ENCODE measurements at regions not wholly inside any gene's neighbourhood (a gene's known extent, or its start where the extent isn't known, plus 50 kb on each side); places are given as distances from the start of the nearest gene placed in this dataset.

DNA sequence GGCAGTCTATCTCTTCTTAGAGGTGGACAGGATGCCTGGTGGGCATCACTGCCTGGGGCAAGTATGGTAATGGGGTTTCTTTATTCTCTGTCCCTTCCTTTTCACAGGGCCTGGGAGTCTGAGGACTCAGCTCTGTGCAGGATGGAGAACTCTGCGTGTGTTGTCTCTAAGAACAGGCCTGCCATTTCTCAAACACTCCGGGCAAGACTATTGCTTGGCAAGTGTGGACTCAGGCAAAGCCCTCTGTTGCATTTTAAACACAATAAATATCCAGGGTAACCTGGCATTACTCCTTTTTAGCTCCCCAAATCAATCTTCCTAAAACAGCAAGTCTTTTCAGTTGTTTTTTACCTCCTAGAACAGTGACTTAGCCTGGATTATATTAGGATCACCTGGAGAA, 185.1 kb upstream of the ROPN1 start:
- no peak for DNase-seq (ENCODE audit: low read depth in 2 of 2)

GRCh38 chr3:124178531-124178930, 186.6 kb upstream of the ROPN1 start:
- DNase-seq (ENCODE audit: low read depth in 2 of 2), result no peak

GRCh38 chr3:124200407-124200806, 208.5 kb upstream of the ROPN1 start:
- no peak for DNase-seq (ENCODE audit: low read depth in 2 of 2)

GRCh38 chr3:124201226-124201625, 209.3 kb upstream of the ROPN1 start:
- DNase-seq (ENCODE audit: low read depth in 2 of 2), result no peak

GRCh38 chr3:124201786-124202185, 209.9 kb upstream of the ROPN1 start:
- no peak for DNase-seq (ENCODE audit: low read depth in 2 of 2)

DNA sequence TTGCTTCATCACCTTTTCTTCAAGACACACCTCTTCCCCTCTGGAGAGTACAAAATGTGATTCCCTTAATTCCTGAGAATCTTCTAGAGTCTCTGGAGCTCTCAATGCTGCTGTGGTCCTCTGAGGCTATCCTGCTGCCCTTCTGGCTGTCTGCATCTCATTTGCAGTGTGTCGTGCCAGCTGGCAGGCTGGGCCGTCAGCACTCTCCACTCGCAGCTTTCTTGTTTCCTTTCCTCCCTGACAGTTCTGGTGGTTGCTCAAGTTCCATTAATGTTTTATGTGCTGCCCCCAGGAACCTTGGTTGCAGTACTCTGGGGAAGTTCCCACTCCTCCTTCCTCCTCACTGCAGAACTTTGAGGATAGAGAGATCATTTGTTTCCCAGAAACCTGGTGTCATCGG, 210.8 kb upstream of the ROPN1 start:
- no peak for DNase-seq (ENCODE audit: low read depth in 2 of 2)

GRCh38 chr3:124203292-124203691, 211.4 kb upstream of the ROPN1 start:
- no peak for DNase-seq (ENCODE audit: low read depth in 2 of 2)

DNA sequence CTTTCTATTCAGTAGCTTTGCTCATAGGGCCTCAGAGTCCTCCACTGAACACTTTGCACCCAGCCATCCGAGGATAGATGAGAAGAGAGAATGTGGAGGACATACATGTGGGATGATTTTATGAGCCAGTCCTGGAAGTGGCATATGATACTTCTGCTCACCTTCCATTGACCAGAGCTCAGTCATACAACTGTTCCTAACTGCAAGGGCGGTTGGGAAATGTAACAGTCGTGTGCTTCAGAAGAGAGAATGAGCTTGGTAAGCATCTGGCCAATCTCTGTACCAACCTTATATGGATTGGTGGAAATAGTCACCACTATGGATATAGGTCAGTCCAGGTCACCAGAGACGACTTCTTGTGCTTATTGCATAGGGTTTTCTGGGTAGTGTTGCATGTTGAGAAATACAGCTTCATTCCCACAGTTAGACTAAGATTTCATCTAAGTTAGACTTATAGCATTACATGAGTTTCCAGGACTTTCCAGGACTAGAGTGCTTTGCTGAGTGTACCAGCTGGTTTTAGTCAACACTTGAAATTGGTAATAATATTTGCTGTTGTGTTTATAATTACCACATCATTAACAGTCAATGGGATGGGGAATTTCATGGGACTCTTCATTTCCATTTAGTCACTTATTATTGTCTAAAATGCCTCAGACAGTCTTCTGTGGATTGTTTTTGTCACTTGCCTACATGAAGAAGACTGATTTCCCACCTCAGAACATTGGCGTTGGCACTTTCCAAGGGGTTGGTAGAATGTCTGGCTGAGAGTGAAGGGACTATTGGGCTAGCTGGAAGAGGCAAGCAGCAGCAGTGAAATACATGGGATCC, 214.5 kb upstream of the ROPN1 start:
- DNase-seq (ENCODE audit: low read depth in 2 of 2), result no peak

DNA sequence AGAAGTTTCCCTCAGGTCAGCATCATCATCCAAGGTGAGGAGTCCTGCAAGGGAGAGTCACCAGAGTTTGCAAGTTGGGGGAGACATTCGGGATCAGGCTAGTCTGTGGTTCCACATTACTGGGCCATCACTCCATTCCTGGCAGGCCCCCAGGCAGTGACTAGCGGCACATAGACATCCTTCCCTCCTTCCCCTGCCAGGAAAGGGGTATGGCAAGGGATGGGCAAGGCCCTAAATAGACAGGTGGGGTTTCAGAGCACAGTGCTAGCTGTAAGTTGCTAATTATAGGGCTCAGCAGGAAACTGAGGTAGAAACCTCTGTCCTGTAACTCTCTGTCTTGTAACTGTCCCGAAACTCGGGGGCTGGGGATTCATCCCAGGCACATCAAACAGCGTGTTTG, 215.2 kb upstream of the ROPN1 start:
- no peak for DNase-seq (ENCODE audit: low read depth in 2 of 2)

DNA sequence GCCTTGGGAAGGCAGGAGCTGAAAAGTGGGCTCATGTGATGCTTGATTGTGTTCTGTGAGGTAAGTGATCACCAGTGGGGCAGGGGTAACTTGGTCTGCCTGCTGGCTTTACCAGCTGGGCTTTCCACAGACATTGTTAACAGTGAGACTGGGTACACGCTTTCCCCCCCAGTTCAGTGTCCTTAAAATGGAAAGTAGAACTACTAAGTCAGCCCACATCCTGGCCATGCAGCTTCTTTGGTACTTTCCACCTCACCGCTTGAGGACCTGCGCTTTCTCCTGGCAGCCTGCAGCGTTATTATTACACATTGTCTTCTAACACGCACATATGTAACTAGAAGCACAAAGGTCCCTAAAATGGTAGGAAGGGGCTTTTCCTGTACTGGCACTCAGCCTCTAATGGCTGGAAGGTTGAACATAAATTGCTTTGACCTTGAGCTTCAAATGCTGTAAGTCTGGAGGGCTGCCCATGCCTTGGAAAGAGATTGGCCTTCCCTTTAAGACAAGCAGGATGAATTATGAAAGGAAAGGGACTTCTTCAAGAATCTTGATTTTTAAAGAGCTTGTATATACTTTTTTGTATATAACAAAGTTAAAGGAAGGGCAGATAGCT, 216.1 kb upstream of the ROPN1 start:
- no peak for DNase-seq (ENCODE audit: low read depth in 2 of 2)

- no peak for DNase-seq (ENCODE audit: low read depth in 2 of 2)
These were observed 217.5 kb upstream of the ROPN1 start for GRCh38 chr3:124209426-124209825.

DNA sequence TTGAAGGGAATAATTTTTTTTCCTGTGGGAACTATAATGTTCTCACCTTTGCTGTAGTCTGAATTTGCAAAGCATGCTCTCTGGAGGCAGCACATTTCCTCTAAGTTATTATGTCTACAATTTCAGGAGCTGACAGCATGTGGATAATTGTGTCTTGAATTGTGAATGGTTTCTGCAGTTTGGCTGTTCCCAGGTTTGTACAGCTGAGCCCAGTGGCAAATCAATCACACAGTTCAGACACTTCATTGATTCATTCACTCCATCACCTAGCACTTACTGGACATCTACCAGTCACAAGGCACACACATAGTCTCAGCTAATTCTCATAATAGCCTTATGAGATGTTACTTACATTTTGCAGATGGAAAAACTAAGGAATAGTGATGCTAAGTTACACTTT, 219.0 kb upstream of the ROPN1 start:
- no peak for DNase-seq (ENCODE audit: low read depth in 2 of 2)

GRCh38 chr3:124213641-124214040, 221.7 kb upstream of the ROPN1 start:
- DNase-seq (ENCODE audit: low read depth in 2 of 2), result no peak

DNA sequence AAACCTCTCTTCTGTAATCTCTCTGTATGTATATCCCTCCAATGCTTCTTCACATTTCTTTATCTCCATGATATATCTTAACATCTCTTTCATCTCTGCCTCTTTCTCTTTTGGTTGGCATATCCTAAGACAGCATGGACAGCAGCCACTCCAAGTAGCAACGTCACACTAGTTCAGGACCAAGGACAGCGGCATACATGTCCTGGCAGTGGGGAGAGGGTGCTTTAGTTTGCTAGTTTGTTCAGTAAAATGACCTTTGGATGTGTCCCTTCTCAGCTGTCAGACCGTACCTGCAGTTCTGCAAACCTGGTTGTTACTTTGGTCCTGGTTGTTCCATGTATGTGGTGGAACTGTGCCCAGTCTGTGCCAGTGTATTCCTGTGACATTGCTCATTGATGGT, 225.6 kb upstream of the ROPN1 start:
- DNase-seq (ENCODE audit: low read depth in 2 of 2), result no peak

DNA sequence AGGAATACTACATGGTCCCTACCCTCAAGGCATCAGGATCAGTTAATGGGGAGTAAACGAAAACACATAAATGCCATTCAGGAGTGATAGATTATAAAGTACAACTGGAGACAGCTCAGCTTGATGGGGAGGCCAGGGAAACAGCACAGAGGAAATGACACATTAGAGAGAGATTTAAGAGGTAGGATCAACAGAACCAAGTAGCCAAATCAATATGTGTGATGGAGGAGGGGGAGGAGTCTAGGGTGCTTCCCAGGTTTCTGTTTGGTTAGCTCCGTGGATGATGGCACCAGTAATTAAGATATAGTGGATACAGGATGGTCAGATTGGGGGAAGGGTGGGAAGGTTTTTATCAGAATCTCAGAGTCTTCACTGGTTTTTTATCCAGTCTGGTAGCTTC, 229.5 kb upstream of the ROPN1 start:
- DNase-seq (ENCODE audit: low read depth in 2 of 2), result no peak

GRCh38 chr3:124223853-124224252, 231.9 kb upstream of the ROPN1 start:
- DNase-seq (ENCODE audit: low read depth in 2 of 2), result no peak

DNA sequence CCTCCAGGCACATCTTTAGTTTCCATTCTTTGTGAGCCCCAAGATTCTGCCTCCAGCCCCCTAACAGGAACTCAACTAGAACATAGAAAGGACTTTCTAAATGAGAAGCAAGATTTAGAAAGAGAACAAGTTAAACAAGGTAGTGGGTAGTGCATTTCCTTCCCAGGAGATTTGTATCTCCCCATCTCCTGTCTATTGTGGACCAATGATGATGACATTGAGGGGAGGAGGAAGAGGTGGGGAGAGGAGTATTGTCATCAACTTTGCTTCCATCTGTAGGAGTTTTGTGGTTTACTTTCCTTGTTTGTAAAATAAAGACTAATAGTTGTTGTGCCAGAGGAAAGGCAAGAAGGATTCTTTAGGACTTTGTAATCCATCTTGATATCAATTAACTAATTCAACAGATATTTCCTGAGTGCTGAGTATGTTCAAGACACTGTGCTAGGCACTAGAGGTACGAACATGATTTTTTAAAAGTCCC, 235.3 kb upstream of the ROPN1 start:
- no peak for DNase-seq (ENCODE audit: low read depth in 2 of 2)

GRCh38 chr3:124229420-124229819, 237.5 kb upstream of the ROPN1 start:
- DNase-seq (ENCODE audit: low read depth in 2 of 2), result no peak

- DNase-seq (ENCODE audit: low read depth in 2 of 2), result no peak
These were observed 237.9 kb upstream of the ROPN1 start for GRCh38 chr3:124229836-124230235.

GRCh38 chr3:124230432-124230831, 238.5 kb upstream of the ROPN1 start:
- DNase-seq (ENCODE audit: low read depth in 2 of 2), result no peak

GRCh38 chr3:124230998-124231397, 239.1 kb upstream of the ROPN1 start:
- no peak for DNase-seq (ENCODE audit: low read depth in 2 of 2)

DNA sequence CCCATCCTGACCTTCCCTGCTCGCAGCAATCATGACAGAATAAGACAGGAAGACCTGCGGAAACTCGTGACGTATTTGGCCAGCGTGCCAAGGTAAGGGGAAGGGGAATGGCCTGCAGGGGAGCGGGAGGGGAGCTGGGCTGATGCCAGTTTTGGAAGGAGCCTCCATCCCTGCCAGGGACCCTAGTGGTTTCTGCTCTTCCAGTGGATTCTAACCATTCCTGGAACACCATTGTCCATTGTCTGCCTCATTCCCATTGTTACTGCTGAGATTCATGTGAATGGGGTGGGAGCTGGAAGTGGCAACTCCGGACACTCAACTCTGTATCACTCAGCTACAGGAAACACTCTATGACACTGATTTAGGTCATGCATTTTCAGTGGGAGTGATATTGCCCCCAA, 242.9 kb upstream of the ROPN1 start:
- DNase-seq (ENCODE audit: low read depth in 2 of 2), result no peak

- DNase-seq (ENCODE audit: low read depth in 2 of 2), result no peak
These were observed 243.5 kb upstream of the ROPN1 start for GRCh38 chr3:124235446-124235845.

Data from stimulated activated CD8-positive, alpha-beta memory T cell treated with anti-CD3 and anti-CD28 coated beads, Interleukin-2, amount 100 ng/mL, for 48 hours (primary cell).